ENCODE measurements at regions not wholly inside any gene's neighbourhood (a gene's known extent, or its start where the extent isn't known, plus 50 kb on each side); places are given as distances from the start of the nearest gene placed in this dataset.

DNA sequence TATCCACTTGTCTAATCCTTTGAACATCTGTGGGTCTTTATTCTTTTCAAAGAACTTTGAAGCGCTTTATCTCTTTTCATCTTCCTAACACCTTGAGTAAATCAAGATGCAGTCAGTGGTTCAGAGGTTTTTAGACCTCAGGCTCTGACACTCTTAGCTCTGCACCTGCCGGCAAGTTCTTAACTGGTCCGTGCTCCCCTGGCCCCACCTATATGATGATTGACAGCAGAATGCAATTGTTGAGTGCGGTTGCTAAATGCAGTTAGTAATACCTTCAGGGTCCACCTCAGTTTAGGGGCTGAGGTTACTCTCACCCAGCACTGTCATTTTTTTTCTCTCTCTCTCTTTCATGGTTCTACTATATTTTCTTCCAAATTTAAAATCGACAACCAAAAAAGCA lies 854.2 kb upstream of the AUTS2 start:
- Mint-ChIP-seq H3K27me3 (ENCODE audit: low read depth in 2 of 2) (no peaks in the 10 kb centered on the region), H3K27ac (no peak overlapping the region), H3K4me3 (no peak overlapping the region), H3K9me3 (peaks cover 5 to 7% of the 10 kb centered on the region in 2 donors), H3K36me3 (no peaks in the 10 kb centered on the region), H3K4me1 (no peaks in the 10 kb centered on the region)
- Histone ChIP-seq H3K27me3 (ENCODE audit: control insufficient read depth, insufficient read depth, low read length) (no peaks in the 10 kb centered on the region), H3K4me1 (ENCODE audit: control insufficient read depth, insufficient read depth, low read length) (no peaks in the 10 kb centered on the region), H3K9me3 (ENCODE audit: control insufficient read depth, insufficient read depth, low read length) (peaks cover 4% of the 10 kb centered on the region), H3K4me3 (ENCODE audit: low read length) (no peak overlapping the region), H3K27ac (ENCODE audit: low read length) (no peak overlapping the region), H3K36me3 (ENCODE audit: control insufficient read depth, insufficient read depth, low read length) (no peaks in the 10 kb centered on the region)
- no peak for DNase-seq
- WGBS (ENCODE audit: insufficient coverage) = 81% methylated on average over 5 of the region's 5 CpGs
- intact Hi-C loops (cut with micrococcal nuclease) = no loop called here
- no peak for ATAC-seq
- TF ChIP-seq, protein P1, sequence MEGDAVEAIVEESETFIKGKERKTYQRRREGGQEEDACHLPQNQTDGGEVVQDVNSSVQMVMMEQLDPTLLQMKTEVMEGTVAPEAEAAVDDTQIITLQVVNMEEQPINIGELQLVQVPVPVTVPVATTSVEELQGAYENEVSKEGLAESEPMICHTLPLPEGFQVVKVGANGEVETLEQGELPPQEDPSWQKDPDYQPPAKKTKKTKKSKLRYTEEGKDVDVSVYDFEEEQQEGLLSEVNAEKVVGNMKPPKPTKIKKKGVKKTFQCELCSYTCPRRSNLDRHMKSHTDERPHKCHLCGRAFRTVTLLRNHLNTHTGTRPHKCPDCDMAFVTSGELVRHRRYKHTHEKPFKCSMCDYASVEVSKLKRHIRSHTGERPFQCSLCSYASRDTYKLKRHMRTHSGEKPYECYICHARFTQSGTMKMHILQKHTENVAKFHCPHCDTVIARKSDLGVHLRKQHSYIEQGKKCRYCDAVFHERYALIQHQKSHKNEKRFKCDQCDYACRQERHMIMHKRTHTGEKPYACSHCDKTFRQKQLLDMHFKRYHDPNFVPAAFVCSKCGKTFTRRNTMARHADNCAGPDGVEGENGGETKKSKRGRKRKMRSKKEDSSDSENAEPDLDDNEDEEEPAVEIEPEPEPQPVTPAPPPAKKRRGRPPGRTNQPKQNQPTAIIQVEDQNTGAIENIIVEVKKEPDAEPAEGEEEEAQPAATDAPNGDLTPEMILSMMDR (IDR thresholded peaks at IDR 0.05) = no peak

DNA sequence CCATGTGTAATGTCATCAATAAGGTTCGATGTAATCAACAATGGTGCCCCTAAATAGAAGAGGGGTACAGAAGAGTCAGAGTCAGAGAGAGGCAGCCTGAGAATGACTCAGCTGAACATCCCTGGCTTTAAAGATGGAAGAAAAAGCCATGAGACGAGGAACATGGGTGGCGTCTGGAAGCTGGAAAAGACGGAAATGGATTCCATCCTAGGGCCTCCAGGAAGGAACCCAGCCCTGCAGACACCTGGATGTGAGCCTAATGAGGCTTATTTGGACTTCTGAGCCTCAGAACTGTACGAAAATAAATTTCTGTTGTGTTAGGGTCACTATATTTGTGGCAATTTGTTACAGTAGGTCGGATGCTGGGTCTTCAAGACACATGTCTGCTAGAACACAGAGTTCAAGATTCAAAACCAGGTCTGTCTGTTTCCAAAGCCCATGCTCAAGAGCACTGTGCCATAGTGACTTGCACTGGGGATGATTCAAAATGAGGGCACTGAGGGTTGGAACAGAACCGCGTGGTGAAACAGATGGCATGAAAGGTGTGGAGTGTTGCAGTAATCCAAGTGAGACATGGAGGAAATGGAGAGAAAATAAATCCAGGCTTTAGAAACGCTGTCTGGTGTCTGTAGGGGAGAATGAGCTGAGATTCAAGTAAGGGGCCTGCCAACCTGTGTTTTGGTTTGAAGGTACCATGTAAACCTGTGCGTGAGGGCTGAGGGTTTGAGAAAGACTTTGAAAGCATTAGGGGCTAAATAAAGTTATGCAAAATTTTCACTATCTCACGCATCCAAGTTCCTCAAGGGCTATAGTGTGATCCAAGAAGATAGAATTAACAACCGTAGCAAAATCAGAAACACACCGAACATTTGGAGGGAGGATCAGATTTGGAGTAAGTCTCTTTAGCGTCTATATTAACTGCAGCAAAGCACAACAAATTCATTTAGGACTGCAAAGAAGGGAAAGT lies 849.1 kb upstream of the AUTS2 start:
- Histone ChIP-seq H3K27ac (ENCODE audit: low read length) (no peak overlapping the region), H3K36me3 (ENCODE audit: control insufficient read depth, insufficient read depth, low read length) (no peaks in the 10 kb centered on the region), H3K27me3 (ENCODE audit: control insufficient read depth, insufficient read depth, low read length) (no peaks in the 10 kb centered on the region), H3K9me3 (ENCODE audit: control insufficient read depth, insufficient read depth, low read length) (peaks cover 3% of the 10 kb centered on the region), H3K4me1 (ENCODE audit: control insufficient read depth, insufficient read depth, low read length) (no peaks in the 10 kb centered on the region), H3K4me3 (ENCODE audit: low read length) (no peak overlapping the region)
- DNase-seq (no peak), ATAC-seq (no peak)
- TF ChIP-seq, protein P1 (IDR thresholded peaks at IDR 0.05) = no peak
- 80% methylated on average over 11 of the region's 14 CpGs for WGBS (ENCODE audit: insufficient coverage)
- Mint-ChIP-seq H3K27ac (no peak overlapping the region), H3K36me3 (no peaks in the 10 kb centered on the region), H3K4me1 (no peaks in the 10 kb centered on the region), H3K9me3 (peaks cover 6 to 20% of the 10 kb centered on the region in 2 donors), H3K27me3 (ENCODE audit: low read depth in 2 of 2) (no peaks in the 10 kb centered on the region), H3K4me3 (no peak overlapping the region)
- intact Hi-C loops (cut with micrococcal nuclease) = no loop called here

DNA sequence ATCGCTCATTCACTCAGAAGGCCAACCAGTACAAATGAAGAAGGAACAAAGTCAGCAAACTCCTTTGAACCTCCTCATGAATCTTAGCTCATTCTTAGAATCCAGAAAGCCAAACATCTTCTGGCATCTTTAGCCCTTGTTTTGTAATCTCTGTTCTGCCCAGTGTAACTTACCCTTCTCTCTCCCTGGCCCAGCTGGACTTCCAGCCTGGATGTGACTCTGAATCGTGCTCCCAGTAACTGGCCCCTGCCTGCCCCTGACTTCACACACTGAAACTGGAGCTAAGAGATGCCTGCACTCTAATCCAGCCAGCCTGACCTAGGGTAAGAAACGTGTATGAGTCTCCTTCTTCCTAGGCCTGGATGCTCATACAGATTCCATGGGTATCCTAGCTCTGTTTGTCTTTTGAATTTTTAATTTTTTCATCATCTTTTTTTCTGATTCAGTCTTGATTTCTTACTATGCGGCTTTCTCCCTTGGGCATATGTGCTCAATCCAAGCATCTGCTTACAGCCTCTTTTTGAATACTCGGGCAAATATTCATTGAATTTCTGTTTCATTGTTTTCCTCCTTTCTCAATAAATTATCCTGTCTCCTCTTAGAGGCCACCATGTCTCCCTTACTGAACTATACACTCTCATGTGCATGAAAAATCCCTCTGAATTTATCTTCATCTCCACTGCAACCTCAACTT lies 845.6 kb upstream of the AUTS2 start:
- Mint-ChIP-seq H3K9me3 (peaks cover 5 to 19% of the 10 kb centered on the region in 2 donors), H3K4me1 (no peaks in the 10 kb centered on the region), H3K27ac (no peak overlapping the region), H3K4me3 (no peak overlapping the region), H3K36me3 (no peaks in the 10 kb centered on the region), H3K27me3 (ENCODE audit: low read depth in 2 of 2) (no peaks in the 10 kb centered on the region)
- no peaks in the 10 kb centered on the region for H3K4me1 ChIP-seq (ENCODE audit: control insufficient read depth, insufficient read depth, low read length)
- peaks cover 3% of the 10 kb centered on the region for H3K9me3 ChIP-seq (ENCODE audit: control insufficient read depth, insufficient read depth, low read length)
- H3K27me3 ChIP-seq (ENCODE audit: control insufficient read depth, insufficient read depth, low read length) = no peaks in the 10 kb centered on the region
- DNase-seq (no peak), ATAC-seq (no peak)
- intact Hi-C loops (cut with micrococcal nuclease) = no loop called here
- no peak overlapping the region for H3K27ac ChIP-seq (ENCODE audit: low read length)
- no peak overlapping the region for H3K4me3 ChIP-seq (ENCODE audit: low read length)
- no peaks in the 10 kb centered on the region for H3K36me3 ChIP-seq (ENCODE audit: control insufficient read depth, insufficient read depth, low read length)
- WGBS (ENCODE audit: insufficient coverage) = 76% methylated on average over 5 of the region's 5 CpGs
- TF ChIP-seq, protein P1 (IDR thresholded peaks at IDR 0.05) = no peak

Measured in natural killer cell (primary cell).